Activated T-cell treated with anti-CD3 and anti-CD28 coated beads for 4 hours (primary cell): ENCODE measurements at regions not wholly inside any gene's neighbourhood (a gene's known extent, or its start where the extent isn't known, plus 50 kb on each side); places are given as distances from the start of the nearest gene placed in this dataset.
"Not testable (repeated sequence)": the region's sequence is repeated elsewhere in the genome, so short reads cannot be mapped to it uniquely, and the experiment has no call there.

Experiments used
- DNase-seq: peaks from one replicate; pipeline ENCODE4 v3.0.0-alpha.2; 2020

- no peak for DNase-seq
Observed at GRCh38 chr11:79550809-79551208, 110.0 kb upstream of the TENM4 start.

DNA sequence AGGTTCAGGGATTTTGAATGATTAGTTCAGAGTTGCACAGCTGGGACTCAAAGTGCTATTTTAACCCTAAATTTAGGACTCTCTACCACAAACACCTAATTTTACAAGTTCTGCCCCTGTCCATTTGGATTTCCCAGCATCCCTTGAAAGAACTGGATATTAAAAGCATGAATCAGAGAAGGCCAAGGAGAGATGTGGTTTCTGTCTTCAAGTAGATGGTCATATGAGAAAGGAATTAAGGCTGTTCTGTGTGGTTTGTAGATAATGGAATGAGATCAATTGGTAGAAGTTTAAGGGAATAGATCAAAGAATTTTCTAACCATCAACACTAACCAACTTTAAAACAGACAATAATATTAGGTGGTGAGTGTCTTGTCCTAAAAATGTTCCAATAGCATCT lies 106.4 kb upstream of the TENM4 start:
- no peak for DNase-seq

- DNase-seq = no peak
Observed at GRCh38 chr11:79546351-79546750, 105.5 kb upstream of the TENM4 start.

DNA sequence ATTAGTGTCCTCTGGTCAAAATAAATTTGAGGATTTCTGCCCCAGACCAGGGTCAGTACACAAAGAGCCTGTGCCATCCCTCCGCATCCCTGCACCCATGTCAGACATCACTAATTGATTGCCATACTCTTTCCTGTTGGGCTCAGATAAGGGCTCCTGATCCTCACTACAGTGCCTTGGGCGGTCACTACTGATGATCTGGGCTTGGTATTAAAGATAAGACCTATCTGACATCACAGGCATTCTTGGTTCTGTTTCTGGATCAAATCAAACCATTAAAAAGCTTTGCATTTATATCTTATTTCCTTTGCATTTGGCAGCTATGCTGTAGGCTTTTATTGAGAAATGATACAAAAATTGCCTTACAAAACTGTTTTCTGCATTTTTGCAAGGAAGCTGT lies 103.5 kb upstream of the TENM4 start:
- no peak for DNase-seq

GRCh38 chr11:79543101-79543500 lies 102.3 kb upstream of the TENM4 start:
- no peak for DNase-seq

DNA sequence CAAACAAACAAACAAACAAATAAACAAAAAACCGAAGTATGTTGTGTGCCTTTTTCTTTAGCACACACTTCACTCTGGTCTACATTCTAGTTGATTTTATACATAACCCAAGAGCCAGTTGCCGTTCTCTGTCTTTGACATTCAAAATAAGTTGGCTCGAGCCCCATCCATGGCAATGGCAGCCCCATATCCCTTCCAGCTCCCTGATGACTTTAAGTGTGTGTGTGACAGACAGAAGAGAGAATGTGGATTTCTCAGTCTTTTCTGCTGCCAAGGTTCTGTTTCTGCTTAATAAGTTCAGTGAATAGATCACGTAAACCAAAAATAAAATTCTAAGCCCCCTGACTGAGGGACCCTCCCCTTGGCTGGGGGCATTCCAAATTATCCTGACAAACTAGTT lies 100.6 kb upstream of the TENM4 start:
- DNase-seq = no peak

- no peak for DNase-seq
Observed at GRCh38 chr11:79538775-79539174, 97.9 kb upstream of the TENM4 start.

DNA sequence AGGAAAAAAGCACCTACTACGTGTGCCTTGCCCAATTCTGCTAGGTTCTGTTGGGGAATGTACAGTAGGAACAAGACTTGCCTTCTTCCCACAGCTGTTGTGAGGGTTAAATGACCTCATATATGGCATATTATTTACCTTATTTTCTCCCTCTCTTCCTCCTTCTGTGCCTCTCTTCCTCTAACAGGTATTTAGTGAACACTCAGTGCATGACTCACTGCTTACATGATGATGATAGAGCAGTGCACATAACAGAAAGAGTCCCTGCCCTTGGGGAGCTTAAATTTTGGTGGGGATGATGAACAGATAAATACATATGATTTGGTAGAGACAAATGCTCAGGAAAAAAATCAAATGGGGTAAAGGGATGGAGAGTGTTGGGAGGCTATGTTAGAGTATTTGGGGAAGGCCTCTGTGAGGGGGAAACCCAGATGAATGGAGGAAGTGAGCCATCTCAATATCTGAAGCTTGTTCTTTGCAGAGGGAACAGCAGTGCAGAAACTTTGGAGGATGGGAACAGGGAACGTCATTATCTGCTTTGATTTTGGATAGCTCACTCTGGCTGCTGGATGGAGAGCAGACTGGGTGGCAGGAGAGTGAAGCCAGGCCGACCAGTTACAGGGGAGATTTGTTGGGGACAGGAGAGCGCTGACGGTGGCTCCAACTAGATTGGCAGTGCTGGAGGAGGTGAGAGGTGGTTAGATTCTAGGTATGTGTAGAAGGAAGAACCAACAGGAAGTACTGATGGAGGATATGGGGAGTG lies 95.5 kb upstream of the TENM4 start:
- DNase-seq = no peak

DNA sequence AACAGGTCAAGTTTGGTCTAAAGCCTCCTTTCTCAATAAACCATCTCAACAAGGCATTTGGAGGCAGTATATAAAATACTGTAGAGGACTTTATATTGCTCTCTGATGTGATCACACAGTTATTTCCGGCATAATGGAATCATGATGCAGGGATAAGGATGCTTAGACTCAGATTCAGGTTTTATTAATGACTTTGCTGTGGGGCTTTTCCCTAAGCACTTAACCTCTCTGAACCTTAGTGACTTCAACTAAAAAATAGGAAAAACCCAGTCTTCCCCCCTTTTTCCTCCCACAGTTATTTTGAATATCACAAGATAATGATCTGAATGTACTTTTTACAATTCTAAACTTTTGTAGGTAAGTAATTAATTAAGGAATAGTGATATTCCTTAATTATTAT lies 94.8 kb upstream of the TENM4 start:
- no peak for DNase-seq

DNA sequence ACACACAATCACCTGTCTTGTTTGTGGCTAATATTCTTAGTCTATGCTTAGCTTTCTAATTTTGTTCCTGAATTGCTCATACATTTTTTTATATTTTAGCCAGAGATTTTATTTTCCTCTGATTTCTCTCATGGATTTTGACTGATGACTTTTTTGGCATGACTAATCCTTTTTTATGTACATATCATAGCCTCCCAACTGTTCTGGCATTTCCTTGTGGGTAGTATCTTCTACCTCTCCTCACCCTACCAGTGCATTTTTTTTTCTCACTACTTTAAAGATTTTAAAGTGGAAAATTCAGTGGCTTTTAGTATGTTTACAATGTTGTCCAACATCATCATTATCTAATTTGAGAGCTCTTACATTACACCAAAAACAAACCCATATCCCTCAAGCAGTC lies 84.4 kb upstream of the TENM4 start:
- no peak for DNase-seq

DNA sequence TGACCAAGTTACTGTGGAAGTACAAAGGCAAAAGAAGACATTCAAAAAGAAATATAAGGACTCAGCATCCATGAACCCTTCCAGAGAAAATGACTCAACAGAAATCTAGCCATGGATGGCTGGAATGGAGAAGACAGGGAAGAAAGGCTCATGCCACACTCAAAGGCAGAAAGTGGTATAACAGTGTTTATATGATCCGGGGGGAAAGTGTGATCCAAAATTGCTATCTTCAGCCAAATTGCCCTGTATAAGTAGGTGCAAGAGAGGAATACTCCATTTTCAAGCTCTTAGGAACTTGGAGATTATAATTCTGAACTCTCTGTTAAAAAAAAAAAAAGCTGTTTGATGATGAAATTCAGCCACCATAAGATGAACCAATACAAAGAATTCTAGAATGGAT lies 81.8 kb upstream of the TENM4 start:
- no peak for DNase-seq

GRCh38 chr11:79520086-79520485 lies 79.3 kb upstream of the TENM4 start:
- no peak for DNase-seq

DNA sequence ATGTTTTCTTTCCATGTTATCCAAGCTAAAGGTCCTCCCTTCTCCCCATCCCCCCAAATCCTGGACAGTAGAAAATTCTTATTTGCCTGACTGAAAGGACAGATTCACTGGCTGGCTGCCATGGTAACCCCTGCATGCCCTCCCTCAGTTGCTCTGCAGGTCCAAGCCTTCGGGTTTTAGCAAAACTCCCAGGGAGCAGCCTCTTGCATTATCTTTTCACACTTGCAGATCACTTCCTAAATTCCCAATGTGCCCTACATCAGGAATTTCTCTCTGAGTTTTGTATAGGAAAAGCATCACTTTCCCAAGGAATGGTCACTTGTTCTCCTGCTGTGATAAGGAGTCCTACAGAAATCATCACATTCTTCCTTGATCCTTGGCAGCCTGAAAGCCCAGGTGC lies 75.0 kb upstream of the TENM4 start:
- DNase-seq = no peak

- no peak for DNase-seq
Observed at GRCh38 chr11:79514695-79515094, 73.9 kb upstream of the TENM4 start.

GRCh38 chr11:79514290-79514689 lies 73.5 kb upstream of the TENM4 start:
- no peak for DNase-seq

DNA sequence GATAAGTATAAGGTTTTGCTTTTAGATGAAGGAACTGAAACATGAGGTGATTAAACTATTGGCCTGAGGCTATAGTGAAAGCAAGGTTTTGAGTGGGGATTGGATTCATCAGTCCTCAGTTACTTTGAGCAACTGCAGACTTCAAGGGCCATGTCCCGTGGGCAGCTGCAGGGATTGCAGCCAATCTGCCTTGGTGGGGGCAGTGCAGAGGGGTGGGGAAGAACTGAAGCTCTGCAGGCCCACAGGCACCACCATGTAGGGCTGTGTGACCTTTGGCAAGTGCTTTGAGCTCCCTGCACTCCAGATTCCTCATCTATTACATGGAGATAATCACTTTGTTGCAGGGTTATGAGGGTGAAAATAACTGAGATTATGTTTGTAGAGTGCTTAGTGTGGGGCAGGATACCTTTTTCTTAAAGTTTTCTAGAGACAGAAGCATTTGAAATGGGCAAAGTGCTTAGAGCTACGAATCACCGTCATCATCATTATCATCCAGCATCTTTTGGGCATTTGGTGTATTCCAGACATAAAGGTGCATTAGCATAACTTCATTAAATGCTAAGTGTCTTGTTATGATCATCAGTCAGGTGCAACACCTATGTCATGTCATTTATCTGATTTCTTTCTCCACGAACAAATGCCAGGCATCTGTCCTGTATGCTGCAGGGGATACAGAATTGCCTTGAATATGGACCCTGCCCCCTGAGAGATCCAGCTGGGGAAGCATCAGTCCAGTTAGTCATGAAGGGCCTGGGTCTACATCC lies 72.1 kb upstream of the TENM4 start:
- DNase-seq = no peak

DNA sequence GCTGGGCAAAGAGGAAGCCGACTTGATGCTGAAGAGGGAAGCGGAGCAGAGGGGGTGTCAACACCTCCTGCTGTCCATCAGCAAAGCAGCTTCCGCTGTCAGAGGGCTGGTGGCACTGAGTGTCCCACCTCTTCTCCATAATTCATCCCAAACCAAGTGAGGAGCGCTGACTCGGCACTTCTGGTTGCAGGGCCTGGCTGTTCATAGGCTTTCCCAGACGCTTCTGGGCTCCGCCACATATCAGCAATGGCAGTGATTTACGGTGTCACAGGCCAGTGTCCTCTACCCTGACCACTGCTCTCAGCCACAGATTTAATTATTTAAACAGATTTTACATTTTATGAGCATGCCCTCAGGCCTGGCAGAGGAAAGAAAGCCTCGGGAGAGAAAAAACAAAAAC lies 70.1 kb upstream of the TENM4 start:
- DNase-seq = no peak

GRCh38 chr11:79508461-79508860 lies 67.6 kb upstream of the TENM4 start:
- DNase-seq = no peak

DNA sequence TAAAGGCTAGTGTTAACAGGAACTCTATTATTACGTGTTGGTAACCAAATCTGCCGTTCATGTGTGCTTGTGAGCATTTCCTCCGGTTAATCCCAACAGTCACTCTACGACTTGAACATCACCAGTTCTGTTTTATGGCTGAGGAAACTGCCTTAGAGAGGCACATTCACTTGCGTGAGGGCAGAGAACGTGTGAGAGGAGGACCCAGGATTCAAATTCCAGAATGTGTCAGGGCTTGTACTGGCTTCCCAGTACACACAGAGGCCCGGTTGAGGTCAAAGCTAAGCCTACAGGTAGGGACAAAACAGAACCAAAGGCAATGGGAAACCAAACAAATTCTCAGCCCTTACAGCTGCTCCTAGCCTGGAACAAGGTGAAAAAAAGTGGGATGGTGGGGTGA lies 66.9 kb upstream of the TENM4 start:
- no peak for DNase-seq

- no peak for DNase-seq
Observed at GRCh38 chr11:79506734-79507344, 66.0 kb upstream of the TENM4 start.

GRCh38 chr11:79506124-79506523 lies 65.3 kb upstream of the TENM4 start:
- DNase-seq = no peak

- DNase-seq = no peak
Observed at GRCh38 chr11:79503028-79503427, 62.2 kb upstream of the TENM4 start.

- no peak for DNase-seq
Observed at GRCh38 chr11:79501707-79502106, 60.9 kb upstream of the TENM4 start.

GRCh38 chr11:79499929-79500328 lies 59.1 kb upstream of the TENM4 start:
- DNase-seq = not testable (repeated sequence)
